ENCODE measurements at regions not wholly inside any gene's neighbourhood (a gene's known extent, or its start where the extent isn't known, plus 50 kb on each side); places are given as distances from the start of the nearest gene placed in this dataset.
"Not testable (repeated sequence)": the region's sequence is repeated elsewhere in the genome, so short reads cannot be mapped to it uniquely, and the experiment has no call there.

DNA sequence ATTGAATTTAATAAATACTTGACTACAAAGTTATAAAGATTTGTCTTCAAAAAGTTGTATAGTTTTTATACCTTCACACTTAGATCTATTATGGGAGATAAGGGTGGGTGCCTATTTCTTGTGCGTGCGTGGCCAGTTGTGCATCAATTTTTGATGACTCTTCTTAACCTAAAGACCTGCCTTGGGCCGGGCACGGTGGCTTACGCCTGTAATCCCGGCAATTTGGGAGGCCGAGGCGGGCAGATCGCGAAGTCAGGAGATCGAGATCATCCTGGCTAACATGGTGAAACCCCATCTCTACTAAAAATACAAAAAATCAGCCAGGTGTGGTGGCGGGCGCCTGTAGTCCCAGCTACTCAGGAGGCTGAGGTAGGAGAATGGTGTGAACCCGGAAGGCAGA lies 830.1 kb downstream of the BRD1 start:
- H3K36me3 ChIP-seq (replicated peaks; ENCODE audit: control insufficient read depth, insufficient read depth, low read length); DNase-seq; H3K4me3 ChIP-seq (ENCODE audit: insufficient read depth, low read depth, low read length); H3K27me3 ChIP-seq (ENCODE audit: control insufficient read depth, insufficient read depth, low read length): not testable (repeated sequence)

DNA sequence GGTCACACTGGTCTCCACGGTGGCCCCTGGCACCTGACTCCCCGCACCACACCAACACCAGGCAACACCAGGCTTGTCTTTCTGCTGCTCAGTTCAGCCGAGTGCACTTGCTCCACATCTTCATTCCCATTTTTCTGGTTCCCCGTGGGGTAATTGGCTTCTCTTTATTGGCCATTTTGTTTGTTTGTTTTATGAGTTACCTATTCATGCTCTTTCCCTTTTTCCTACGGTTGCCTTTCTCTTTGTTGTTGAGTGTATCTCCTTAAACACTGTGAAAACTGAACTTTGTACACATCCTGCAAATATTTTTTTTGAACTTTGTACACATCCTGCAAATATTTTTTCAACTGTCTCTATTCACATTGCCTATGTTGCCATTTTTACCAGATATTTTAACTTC lies 834.0 kb downstream of the BRD1 start:
- H3K27me3 ChIP-seq (ENCODE audit: control insufficient read depth, insufficient read depth, low read length) = no peaks in the 10 kb centered on the region
- no peak for DNase-seq
- no peaks in the 10 kb centered on the region for H3K36me3 ChIP-seq (replicated peaks; ENCODE audit: control insufficient read depth, insufficient read depth, low read length)
- H3K4me3 ChIP-seq (ENCODE audit: insufficient read depth, low read depth, low read length) = no peak overlapping the region

DNA sequence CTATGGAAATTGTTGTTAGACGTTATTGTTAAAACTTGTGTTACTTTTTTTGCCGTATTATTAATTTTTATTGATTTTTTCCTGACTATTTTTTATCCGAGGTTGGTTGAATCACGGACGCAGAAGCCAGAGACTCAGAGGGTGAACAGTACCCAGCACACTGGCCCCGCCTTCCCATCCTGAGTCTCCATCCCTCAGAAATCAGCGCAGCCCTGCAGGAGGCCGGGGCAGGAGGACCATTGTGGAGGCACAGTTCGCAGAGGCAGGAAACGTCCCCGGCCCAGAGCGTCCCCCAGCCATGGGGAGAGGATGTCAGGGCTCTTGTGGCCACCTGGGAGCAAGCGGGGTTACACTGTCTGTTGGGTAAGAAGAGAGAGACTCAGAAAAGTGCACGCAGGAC lies 843.0 kb downstream of the BRD1 start:
- H3K36me3 ChIP-seq (replicated peaks; ENCODE audit: control insufficient read depth, insufficient read depth, low read length) = no peaks in the 10 kb centered on the region
- DNase-seq = no peak
- no peaks in the 10 kb centered on the region for H3K27me3 ChIP-seq (ENCODE audit: control insufficient read depth, insufficient read depth, low read length)
- H3K4me3 ChIP-seq (ENCODE audit: insufficient read depth, low read depth, low read length) = no peak overlapping the region

DNA sequence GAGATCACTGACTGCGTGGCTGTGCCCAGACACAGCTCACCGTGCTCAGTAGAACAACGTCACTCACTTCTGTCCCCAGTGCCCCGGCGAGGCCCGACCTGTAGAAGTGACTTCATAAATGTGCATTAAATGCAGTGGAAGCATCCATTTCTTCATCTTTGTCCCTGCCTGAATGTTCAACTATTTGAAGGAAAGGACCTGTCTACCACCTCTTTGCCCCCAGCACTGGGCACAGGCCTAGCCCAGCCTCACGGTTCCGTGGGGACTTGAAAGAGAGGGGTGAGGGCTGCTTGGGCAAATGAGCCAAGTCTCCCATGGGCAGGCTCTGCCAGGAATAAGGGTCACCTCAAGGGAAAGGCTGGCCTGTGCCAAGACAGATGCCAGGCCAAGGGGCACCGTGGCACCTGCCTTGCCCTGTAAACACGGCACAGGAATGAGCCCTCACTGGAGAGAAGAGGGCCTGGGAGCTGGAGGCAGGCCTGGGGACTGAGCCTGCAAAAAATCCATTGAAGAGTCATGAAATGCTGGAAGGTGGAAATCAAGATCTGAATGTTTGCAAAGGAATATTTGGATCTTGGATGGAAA lies 845.3 kb downstream of the BRD1 start:
- no peaks in the 10 kb centered on the region for H3K36me3 ChIP-seq (replicated peaks; ENCODE audit: control insufficient read depth, insufficient read depth, low read length)
- DNase-seq = no peak
- no peak overlapping the region for H3K4me3 ChIP-seq (ENCODE audit: insufficient read depth, low read depth, low read length)

DNA sequence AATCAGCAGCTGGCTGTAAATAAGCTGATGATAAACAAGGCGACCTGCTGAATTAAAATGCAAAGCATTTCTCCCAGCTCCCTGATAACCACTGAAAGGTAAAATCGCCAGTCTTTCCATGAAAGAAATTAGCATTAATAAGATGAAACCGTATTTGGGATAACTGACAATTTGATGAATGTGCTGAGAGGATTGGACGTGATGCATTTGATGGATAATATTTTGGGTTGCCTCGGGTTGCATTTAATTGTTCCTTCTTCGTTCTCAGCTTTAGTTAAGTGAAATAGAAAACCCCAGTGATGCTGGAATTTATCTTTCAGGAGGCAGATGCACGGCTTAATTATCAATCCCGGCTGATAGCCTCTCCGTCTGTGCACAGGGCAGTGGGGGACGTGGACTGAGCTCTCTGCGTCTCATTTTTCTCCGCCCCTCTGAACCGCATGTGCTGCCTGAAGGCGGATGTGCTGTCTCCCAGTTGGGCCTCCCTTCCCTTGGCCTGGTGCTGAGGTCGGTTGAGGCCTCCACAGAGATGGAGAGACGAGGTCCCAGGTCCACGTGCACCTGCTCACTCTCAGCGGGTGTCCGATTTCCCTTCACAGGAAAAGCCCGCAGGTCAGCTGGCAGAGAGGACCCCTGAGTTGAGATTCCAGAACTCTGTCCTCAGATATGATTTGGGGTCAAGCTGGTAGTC lies 846.2 kb downstream of the BRD1 start:
- H3K27me3 ChIP-seq (ENCODE audit: control insufficient read depth, insufficient read depth, low read length) = no peaks in the 10 kb centered on the region
- DNase-seq = no peak
- no peaks in the 10 kb centered on the region for H3K36me3 ChIP-seq (replicated peaks; ENCODE audit: control insufficient read depth, insufficient read depth, low read length)
- H3K4me3 ChIP-seq (ENCODE audit: insufficient read depth, low read depth, low read length) = no peak overlapping the region

More for the DNA sequence above, 845.3 kb downstream of the BRD1 start:
- H3K27me3 ChIP-seq (ENCODE audit: control insufficient read depth, insufficient read depth, low read length) = no peaks in the 10 kb centered on the region

DNA sequence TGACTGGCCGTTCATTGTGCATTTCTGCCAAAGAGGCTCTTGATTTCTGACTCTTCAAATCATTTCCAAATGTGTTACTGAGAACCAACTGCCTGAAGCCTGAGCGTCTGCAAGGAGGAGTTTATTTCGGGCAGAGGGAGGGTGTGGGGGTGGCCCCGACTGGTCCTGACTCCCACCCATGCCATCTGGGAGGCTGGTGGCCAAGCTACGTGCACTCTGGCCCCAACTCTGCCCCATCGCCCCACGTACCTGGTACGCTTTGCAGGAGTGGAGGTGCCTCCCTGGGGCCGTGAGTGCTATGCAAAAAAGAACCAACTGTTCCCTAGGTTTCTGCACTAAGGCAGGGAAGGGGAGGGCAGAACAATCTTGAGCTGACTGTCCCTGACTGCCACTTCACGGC lies 846.8 kb downstream of the BRD1 start:
- H3K27me3 ChIP-seq (ENCODE audit: control insufficient read depth, insufficient read depth, low read length) = no peaks in the 10 kb centered on the region
- DNase-seq = no peak
- H3K4me3 ChIP-seq (ENCODE audit: insufficient read depth, low read depth, low read length) = no peak overlapping the region
- H3K36me3 ChIP-seq (replicated peaks; ENCODE audit: control insufficient read depth, insufficient read depth, low read length) = no peaks in the 10 kb centered on the region

DNA sequence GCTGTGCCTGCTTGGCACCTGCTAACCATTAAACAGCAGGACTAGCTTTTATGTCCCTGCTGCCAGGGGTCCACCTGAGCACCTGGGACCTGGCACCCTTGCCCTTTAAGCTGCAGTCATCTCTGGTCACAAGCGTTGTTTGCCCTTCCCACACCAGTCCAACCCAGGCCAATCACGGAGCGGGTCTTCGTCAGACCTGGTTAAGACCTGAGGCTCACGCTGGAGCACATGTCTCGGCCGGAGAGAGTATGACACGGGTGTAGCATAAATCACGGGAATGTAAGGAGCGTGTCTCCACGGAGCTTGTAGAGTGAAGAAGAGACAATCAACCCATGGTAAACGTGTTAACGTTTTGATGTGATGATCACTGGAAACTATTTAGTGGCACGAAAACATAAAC lies 847.3 kb downstream of the BRD1 start:
- H3K27me3 ChIP-seq (ENCODE audit: control insufficient read depth, insufficient read depth, low read length) = no peaks in the 10 kb centered on the region
- no peak overlapping the region for H3K4me3 ChIP-seq (ENCODE audit: insufficient read depth, low read depth, low read length)
- H3K36me3 ChIP-seq (replicated peaks; ENCODE audit: control insufficient read depth, insufficient read depth, low read length) = no peaks in the 10 kb centered on the region
- DNase-seq = no peak

DNA sequence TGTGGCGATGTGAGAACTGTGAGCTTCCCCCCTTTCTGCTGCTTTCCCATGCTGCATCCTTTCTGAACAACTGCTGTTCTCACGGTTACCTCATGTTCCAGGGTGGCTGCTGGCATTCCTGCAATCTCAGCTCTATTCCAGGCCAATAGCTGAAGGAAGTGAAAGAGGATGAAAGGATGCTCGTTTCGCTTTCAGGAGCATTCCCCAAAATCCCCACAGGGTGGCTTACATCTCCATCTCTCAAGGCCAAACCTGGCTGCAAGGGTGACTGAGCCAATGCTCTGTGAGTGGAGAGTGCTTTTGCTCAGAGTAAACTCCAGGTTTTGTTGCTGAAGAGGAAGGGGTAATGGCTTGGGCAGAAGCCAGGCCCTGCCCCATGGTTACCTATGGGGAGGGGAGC lies 848.2 kb downstream of the BRD1 start:
- Histone ChIP-seq H3K27me3 (ENCODE audit: control insufficient read depth, insufficient read depth, low read length) (no peaks in the 10 kb centered on the region), H3K4me3 (ENCODE audit: insufficient read depth, low read depth, low read length) (no peak overlapping the region), H3K36me3 (replicated peaks; ENCODE audit: control insufficient read depth, insufficient read depth, low read length) (no peaks in the 10 kb centered on the region)
- DNase-seq = peak; percentile 77

DNA sequence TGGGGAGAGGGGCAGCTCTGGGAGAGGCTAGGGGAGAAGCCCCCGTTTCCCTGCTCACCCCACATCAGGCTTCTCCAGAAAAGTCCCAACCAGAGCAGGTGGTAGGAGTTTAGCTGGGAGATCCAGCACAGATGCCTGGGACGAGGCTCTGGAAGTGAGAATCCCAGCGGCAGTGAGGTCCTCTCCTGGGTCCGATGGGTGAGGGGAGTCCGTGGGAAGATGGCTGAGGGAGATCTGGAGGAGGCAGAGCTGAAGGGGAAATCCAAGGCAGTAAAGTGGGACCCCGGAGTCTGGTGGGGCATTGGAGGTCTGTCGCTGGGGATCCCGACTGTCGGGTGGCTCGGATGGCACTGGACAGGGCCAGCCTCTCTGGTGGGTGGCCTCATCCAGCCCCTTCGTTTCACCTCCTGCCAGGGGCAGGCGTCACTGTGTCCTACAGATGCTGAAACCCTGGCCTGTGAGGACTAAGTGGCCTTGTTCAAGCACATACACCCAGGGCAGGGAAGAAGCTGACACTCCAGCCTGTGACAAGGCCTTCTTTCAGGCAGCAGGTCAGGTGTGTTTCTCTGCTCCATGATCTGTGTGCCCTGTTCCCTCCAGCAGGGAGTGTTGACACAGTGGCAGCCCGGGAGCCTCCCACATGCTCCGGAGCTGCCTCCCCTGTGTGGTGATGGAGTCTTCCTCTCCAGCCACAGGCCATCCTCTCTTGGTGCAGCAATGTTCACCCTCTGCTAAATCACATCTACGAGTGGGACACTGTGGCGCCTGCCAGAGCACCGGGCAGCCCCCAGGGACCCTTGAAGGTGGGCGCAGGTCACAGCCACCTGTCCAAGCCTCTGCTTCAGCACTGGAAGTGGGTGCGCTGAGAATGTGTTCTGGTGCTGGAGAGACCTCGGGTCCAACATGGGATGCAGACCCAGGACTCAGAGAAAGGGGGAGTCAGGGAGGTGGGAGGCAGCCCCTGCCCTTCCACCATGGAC lies 850.8 kb downstream of the BRD1 start:
- no peaks in the 10 kb centered on the region for H3K27me3 ChIP-seq (ENCODE audit: control insufficient read depth, insufficient read depth, low read length)
- no peak overlapping the region for H3K4me3 ChIP-seq (ENCODE audit: insufficient read depth, low read depth, low read length)
- H3K36me3 ChIP-seq (replicated peaks; ENCODE audit: control insufficient read depth, insufficient read depth, low read length) = no peaks in the 10 kb centered on the region
- no peak for DNase-seq

DNA sequence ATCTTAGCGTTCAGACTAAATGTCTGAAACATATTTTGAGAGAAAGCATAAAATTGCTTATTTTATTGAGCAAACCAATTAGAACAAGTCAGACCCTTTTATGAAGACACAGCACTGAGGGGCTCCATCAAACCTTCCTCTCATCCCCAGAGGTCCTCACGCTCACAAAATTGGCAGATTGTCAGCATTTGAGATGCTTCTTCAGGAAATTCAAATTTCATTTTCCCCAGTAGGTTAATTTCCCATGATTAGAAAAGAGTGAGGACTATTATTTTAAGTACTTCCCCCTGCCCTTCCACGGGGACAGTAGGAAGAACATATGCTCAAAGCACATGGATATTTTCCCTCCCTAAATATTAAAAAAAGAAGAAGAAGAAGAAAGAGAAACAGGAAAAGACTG lies 851.8 kb downstream of the BRD1 start:
- no peak overlapping the region for H3K4me3 ChIP-seq (ENCODE audit: insufficient read depth, low read depth, low read length)
- DNase-seq = no peak
- H3K27me3 ChIP-seq (ENCODE audit: control insufficient read depth, insufficient read depth, low read length) = no peaks in the 10 kb centered on the region
- H3K36me3 ChIP-seq (replicated peaks; ENCODE audit: control insufficient read depth, insufficient read depth, low read length) = no peaks in the 10 kb centered on the region

DNA sequence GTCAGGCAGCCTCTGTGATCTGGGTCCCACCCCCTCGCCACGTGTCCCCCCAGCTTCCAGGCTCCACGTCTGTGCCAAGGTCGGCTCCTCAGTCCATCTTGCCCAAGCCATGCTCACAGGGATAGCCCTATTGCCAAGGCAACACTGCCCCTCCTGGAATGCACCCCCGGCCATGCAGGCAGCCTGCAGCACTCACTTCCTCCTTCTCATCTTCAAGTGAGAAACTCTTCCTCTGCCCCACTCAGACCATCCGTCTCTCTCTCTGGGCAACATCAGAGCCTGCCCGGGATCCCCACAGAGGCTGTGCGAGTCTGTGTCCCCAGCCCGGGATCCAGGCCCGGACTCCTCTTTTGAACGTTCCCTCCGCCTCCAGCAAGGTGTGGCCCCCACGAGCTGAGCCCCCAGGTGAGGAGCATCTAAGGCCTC lies 852.3 kb downstream of the BRD1 start:
- H3K4me3 ChIP-seq (ENCODE audit: insufficient read depth, low read depth, low read length) = no peak overlapping the region
- no peaks in the 10 kb centered on the region for H3K36me3 ChIP-seq (replicated peaks; ENCODE audit: control insufficient read depth, insufficient read depth, low read length)
- no peaks in the 10 kb centered on the region for H3K27me3 ChIP-seq (ENCODE audit: control insufficient read depth, insufficient read depth, low read length)
- DNase-seq = no peak

DNA sequence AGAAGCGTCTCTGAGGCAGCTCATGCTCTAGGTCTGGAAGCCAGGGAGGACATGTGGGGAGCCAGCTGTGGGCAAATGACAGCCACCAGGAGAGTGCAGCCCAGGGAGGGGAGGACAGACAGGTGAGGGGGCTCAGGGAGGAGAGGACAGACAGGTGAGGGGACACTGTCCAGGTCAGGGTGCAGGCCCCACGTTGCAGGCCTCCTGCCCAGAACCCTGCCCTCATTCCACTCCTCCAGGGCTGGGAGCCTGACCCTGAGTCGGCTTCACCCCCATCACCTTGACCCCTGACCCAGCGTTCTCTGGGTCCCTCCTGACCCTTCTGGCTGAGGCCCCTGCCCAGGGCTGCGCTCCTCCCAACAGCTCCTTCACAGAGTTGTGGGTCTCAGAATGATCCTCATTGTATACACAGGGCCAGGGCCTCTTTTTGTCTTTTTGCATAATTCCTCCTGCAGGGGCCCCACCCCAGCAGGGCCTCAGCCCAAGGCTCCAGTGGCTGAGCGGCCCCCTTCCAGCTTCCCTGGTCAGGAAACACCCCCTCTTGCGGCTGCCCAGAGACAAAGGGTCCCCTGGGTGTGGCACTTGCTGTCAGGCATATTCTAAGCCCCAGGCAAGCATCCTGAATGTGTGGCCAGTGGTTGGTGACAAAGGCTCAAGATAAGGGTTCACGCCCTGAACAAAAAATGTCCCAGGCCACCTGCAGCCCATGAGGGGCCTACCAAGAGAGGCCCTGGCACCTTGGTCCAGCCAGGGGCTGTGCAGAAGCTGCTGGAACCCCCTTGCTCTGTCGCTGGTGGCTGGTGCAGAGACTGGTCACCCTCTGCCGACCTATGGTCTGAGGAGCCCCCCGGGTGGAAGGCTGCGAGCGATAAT lies 853.0 kb downstream of the BRD1 start:
- no peak for DNase-seq
- no peak overlapping the region for H3K4me3 ChIP-seq (ENCODE audit: insufficient read depth, low read depth, low read length)
- no peaks in the 10 kb centered on the region for H3K27me3 ChIP-seq (ENCODE audit: control insufficient read depth, insufficient read depth, low read length)
- H3K36me3 ChIP-seq (replicated peaks; ENCODE audit: control insufficient read depth, insufficient read depth, low read length) = no peaks in the 10 kb centered on the region

DNA sequence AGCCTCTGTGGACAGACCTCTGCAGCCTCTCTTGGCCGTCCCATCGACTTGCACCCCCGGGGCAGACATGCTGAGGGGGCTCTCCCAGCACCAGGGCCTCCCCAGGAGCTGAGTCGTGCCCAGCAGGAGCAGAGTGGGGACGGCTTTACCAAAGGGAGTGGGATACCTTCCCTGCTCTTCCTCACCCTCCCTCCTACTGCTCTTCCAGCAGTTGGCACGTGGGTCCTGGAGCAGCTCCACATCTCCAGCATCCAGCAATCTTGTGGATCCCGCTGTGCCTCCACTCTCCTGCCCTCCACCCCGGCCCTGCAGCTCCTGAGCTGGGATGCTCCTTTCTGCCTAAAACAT lies 854.0 kb downstream of the BRD1 start:
- Histone ChIP-seq H3K36me3 (replicated peaks; ENCODE audit: control insufficient read depth, insufficient read depth, low read length) (no peaks in the 10 kb centered on the region), H3K27me3 (ENCODE audit: control insufficient read depth, insufficient read depth, low read length) (no peaks in the 10 kb centered on the region), H3K4me3 (ENCODE audit: insufficient read depth, low read depth, low read length) (no peak overlapping the region)
- DNase-seq = no peak

DNA sequence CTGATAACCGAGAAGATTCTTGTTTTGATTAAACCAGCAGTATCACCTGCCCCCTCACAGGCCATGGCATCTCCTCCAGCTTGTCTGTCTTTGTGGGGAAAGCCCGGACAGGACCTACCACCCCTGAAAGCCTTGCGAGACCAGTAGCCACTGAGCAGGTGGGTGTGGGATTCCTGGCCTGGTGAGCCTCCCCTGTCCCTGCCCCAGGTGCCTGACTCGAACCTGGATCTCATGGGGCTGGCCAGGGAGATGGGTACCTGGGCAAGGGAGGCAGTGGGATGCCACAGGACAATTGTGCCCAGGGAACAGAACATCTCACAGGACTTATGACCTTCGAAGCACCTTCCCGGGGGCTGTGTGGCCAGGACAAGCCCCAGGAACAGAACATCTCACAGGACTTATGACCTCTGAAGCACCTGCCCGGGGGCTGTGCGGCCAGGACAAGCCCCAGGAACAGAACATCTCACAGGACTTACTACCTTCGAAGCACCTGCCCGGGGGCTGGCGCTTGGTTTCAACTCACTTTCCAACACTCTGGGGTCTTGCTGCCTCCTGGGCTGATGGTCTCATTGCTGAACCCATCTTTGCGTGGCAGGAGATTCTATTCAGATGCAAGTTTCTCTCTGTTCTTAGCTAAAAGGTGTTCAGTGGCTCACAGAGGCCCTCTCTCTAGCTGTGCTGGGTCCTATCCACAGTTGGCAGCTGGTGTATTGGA lies 854.5 kb downstream of the BRD1 start:
- no peak for DNase-seq
- H3K36me3 ChIP-seq (replicated peaks; ENCODE audit: control insufficient read depth, insufficient read depth, low read length) = no peaks in the 10 kb centered on the region

More for the DNA sequence above, 854.5 kb downstream of the BRD1 start:
- H3K27me3 ChIP-seq (ENCODE audit: control insufficient read depth, insufficient read depth, low read length) = no peaks in the 10 kb centered on the region
- H3K4me3 ChIP-seq (ENCODE audit: insufficient read depth, low read depth, low read length) = no peak overlapping the region

Data from H7 (cell line).